Testis (tissue), 2 donors: ENCODE measurements at regions not wholly inside any gene's neighbourhood (a gene's known extent, or its start where the extent isn't known, plus 50 kb on each side); places are given as distances from the start of the nearest gene placed in this dataset.
"Not testable (repeated sequence)": the region's sequence is repeated elsewhere in the genome, so short reads cannot be mapped to it uniquely, and the experiment has no call there.

Experiments used
- CTCF ChIP-seq, 3 experiments: fragments of 450-650 bp in 2 of 3; fragments of 200-600 bp in 1 of 3; sonication (generic) in 1 of 3; IDR thresholded peaks; one replicate each; pipeline ENCODE4 v1.5.1; 2016 to 2019; ENCODE audit warnings: antibody characterized with exemption in 3 of 3, mild to moderate bottlenecking in 2 of 3, moderate library complexity in 1 of 3
- POLR2A ChIP-seq: fragments of 450-650 bp; IDR thresholded peaks from one replicate; pipeline ENCODE4 v1.6.1; 2017; ENCODE audit warnings: antibody characterized with exemption, mild to moderate bottlenecking, moderate library complexity

DNA sequence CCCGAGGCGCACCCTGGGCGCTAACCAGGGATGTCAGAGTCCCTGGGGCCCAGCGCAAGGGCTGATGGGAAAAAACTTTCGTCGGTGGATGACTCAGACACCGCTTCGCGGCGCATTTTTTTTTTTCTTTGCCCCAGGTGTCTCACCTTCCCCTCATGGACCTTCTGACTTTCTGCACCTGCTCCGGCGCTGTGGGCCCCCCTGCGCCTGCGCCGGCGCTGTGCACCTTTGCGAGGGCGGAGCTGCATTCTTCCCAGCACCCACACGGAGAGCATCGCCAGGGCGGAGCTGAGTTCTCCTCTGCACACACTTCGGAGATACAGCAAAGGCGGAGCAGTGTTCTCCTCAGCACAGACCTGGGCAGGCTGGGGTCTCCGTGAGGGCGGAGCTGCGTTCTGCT, 1575.3 kb downstream of the TSPY10 start:
- not testable (repeated sequence) for TF ChIP-seq CTCF (IDR thresholded peaks at IDR 0.05); POLR2A
